H9 (cell line): ENCODE measurements at regions not wholly inside any gene's neighbourhood (a gene's known extent, or its start where the extent isn't known, plus 50 kb on each side); places are given as distances from the start of the nearest gene placed in this dataset.

Experiments
- DNase-seq: peaks from one replicate; pipeline ENCODE4 v3.0.0-alpha.2; 2017
- H2AFZ ChIP-seq: one replicate; pipeline ENCODE4 v1.6.1; 2013; ENCODE audit warnings: mild to moderate bottlenecking, low read length, control low read depth, moderate library complexity
- H2AK5ac ChIP-seq: 2 replicates; pipeline ENCODE4 v1.6.1; 2013; ENCODE audit warnings: low read length, control low read depth, mixed read lengths; ENCODE audit not compliant: insufficient read length
- H2BK120ac ChIP-seq: one replicate; pipeline ENCODE4 v1.6.1; 2013; ENCODE audit warnings: low read depth, mild to moderate bottlenecking, low read length, control low read depth, inconsistent platforms; ENCODE audit not compliant: poor library complexity, severe bottlenecking
- H2BK12ac ChIP-seq: 2 replicates; pipeline ENCODE4 v1.6.1; 2013; ENCODE audit warnings: low read length, control low read depth, mixed read lengths, low read depth; ENCODE audit not compliant: insufficient read length
- H2BK15ac ChIP-seq: 2 replicates; pipeline ENCODE4 v1.6.1; 2013; ENCODE audit warnings: low read depth, low read length, control low read depth
- H2BK20ac ChIP-seq: one replicate; pipeline ENCODE4 v1.6.1; 2013; ENCODE audit warnings: low read depth, mild to moderate bottlenecking, low read length, control low read depth, inconsistent platforms; ENCODE audit not compliant: poor library complexity, severe bottlenecking
- H2BK5ac ChIP-seq: 2 replicates; pipeline ENCODE4 v1.6.1; 2013; ENCODE audit warnings: low read length, control low read depth, mixed read lengths; ENCODE audit not compliant: insufficient read length
- H3K14ac ChIP-seq: 2 replicates; pipeline ENCODE4 v1.6.1; 2013; ENCODE audit warnings: low read length, control low read depth; ENCODE audit not compliant: insufficient read depth
- H3K18ac ChIP-seq: 2 replicates; pipeline ENCODE4 v1.6.1; 2013; ENCODE audit warnings: low read depth, mild to moderate bottlenecking, mixed read lengths, low read length, control low read depth; ENCODE audit not compliant: insufficient read length
- H3K23ac ChIP-seq: 2 replicates; pipeline ENCODE4 v1.6.1; 2013; ENCODE audit warnings: low read length, control low read depth, mixed read lengths, low read depth; ENCODE audit not compliant: insufficient read length
- H3K23me2 ChIP-seq: 2 replicates; pipeline ENCODE4 v1.6.1; 2013; ENCODE audit warnings: low read depth, mild to moderate bottlenecking, mixed read lengths, low read length, control low read depth; ENCODE audit not compliant: insufficient read length, poor library complexity, severe bottlenecking
- H3K27ac ChIP-seq: 2 replicates; pipeline ENCODE4 v1.5.1; 2013; ENCODE audit warnings: low read length, control low read depth, mixed read lengths, low read depth; ENCODE audit not compliant: insufficient read length
- H3K27me3 ChIP-seq: 2 replicates; pipeline ENCODE4 v1.6.1; 2013; ENCODE audit warnings: low read length, control low read depth, inconsistent platforms; ENCODE audit not compliant: insufficient read depth
- H3K4ac ChIP-seq: 2 replicates; pipeline ENCODE4 v1.6.1; 2013; ENCODE audit warnings: low read depth, mild to moderate bottlenecking, control low read depth, inconsistent platforms, low read length, moderate library complexity
- H3K4me1 ChIP-seq: 2 replicates; pipeline ENCODE4 v1.6.1; 2013; ENCODE audit warnings: low read length, control low read depth, inconsistent platforms; ENCODE audit not compliant: insufficient read depth
- H3K4me2 ChIP-seq: 2 replicates; pipeline ENCODE4 v1.6.1; 2013; ENCODE audit warnings: low read length, control low read depth, mixed read lengths; ENCODE audit not compliant: insufficient read length, insufficient read depth
- H3K56ac ChIP-seq: 2 replicates; pipeline ENCODE4 v1.6.1; 2013; ENCODE audit warnings: low read depth, mild to moderate bottlenecking, mixed read lengths, low read length, control low read depth; ENCODE audit not compliant: insufficient read length
- H3K79me1 ChIP-seq: 2 replicates; pipeline ENCODE4 v1.6.1; 2013; ENCODE audit warnings: low read depth, mild to moderate bottlenecking, moderate library complexity, low read length, control low read depth, inconsistent platforms; ENCODE audit not compliant: insufficient read depth, poor library complexity, severe bottlenecking
- H3K79me2 ChIP-seq: 2 replicates; pipeline ENCODE4 v1.6.1; 2013; ENCODE audit warnings: low read length, control low read depth, inconsistent platforms; ENCODE audit not compliant: insufficient read depth
- H3K9ac ChIP-seq: 2 replicates; pipeline ENCODE4 v1.6.1; 2013; ENCODE audit warnings: low read length, control low read depth, mixed read lengths; ENCODE audit not compliant: insufficient read length; ENCODE audit errors: extremely low read depth
- H3K9me3 ChIP-seq: one replicate; pipeline ENCODE4 v1.6.1; 2013; ENCODE audit warnings: low read depth, low read length, inconsistent platforms; ENCODE audit not compliant: control insufficient read depth
- H3T11ph ChIP-seq: one replicate; pipeline ENCODE4 v1.6.1; 2013; ENCODE audit warnings: mild to moderate bottlenecking, low read length, control low read depth, inconsistent platforms
- H4K20me1 ChIP-seq: one replicate; pipeline ENCODE4 v1.6.1; 2013; ENCODE audit not compliant: control insufficient read depth, insufficient read length, insufficient read depth
- H4K5ac ChIP-seq: 2 replicates; pipeline ENCODE4 v1.6.1; 2013; ENCODE audit warnings: low read depth, mild to moderate bottlenecking, mixed read lengths, low read length, control low read depth; ENCODE audit not compliant: insufficient read length
- H4K8ac ChIP-seq: replicated peaks from 2 replicates; pipeline ENCODE4 v1.6.1; 2013; ENCODE audit warnings: low read length, control low read depth, mixed read lengths, low read depth; ENCODE audit not compliant: insufficient read length
- H4K91ac ChIP-seq: 2 replicates; pipeline ENCODE4 v1.6.1; 2013; ENCODE audit warnings: low read depth, mild to moderate bottlenecking, moderate library complexity, mixed read lengths, low read length, control low read depth; ENCODE audit not compliant: insufficient read length
- H3K27ac Mint-ChIP-seq, 3 experiments: 2 replicates in 2 of 3; 3 replicates in 1 of 3; pipeline ENCODE4 v1.8.0; 2020 to 2021; ENCODE audit warnings: mixed read lengths in 3 of 3, mild to moderate bottlenecking in 1 of 3, moderate library complexity in 1 of 3
- H3K27me3 Mint-ChIP-seq: 2 replicates; pipeline ENCODE4 v1.8.0; 2021; ENCODE audit warnings: low read depth, mild to moderate bottlenecking, moderate library complexity, mixed read lengths
- H3K36me3 Mint-ChIP-seq, 3 experiments: 2 replicates in 2 of 3; 3 replicates in 1 of 3; pipeline ENCODE4 v1.8.0; 2020 to 2021; ENCODE audit warnings: low read depth in 3 of 3, mixed read lengths in 3 of 3; ENCODE audit not compliant: insufficient read depth in 1 of 3
- H3K4me1 Mint-ChIP-seq, 2 experiments: 2 replicates each; pipeline ENCODE4 v1.8.0; 2020; ENCODE audit warnings: mixed read lengths in 2 of 2
- H3K4me3 Mint-ChIP-seq, 2 experiments: 2 replicates in 1 of 2; 3 replicates in 1 of 2; pipeline ENCODE4 v1.8.0; 2020 to 2021; ENCODE audit warnings: mild to moderate bottlenecking in 2 of 2, mixed read lengths in 2 of 2, moderate library complexity in 1 of 2
- H3K9me3 Mint-ChIP-seq, 2 experiments: 2 replicates in 1 of 2; 3 replicates in 1 of 2; pipeline ENCODE4 v1.8.0; 2020; ENCODE audit warnings: mild to moderate bottlenecking in 2 of 2, mixed read lengths in 2 of 2, moderate library complexity in 1 of 2
- WGBS: extraction: QIAGEN DNeasy Blood & Tissue Kit; methylation state at CpG from one replicate; pipeline ENCODE4 v1.1.7; 2013; ENCODE audit warnings: missing lambda C conversion rate, low lambda C conversion rate, mixed read lengths; ENCODE audit not compliant: insufficient read length; ENCODE audit errors: extremely low coverage; 5-methylcytosine and 5-hydroxymethylcytosine counted together
- TF ChIP-seq, protein P1 (sequence below): fragments of 200-600 bp; sonication (generic); conservative IDR thresholded peaks from 3 replicates; pipeline ENCODE4 v1.8.0; 2021; ENCODE audit warnings: antibody characterized with exemption, mild to moderate bottlenecking

DNA sequence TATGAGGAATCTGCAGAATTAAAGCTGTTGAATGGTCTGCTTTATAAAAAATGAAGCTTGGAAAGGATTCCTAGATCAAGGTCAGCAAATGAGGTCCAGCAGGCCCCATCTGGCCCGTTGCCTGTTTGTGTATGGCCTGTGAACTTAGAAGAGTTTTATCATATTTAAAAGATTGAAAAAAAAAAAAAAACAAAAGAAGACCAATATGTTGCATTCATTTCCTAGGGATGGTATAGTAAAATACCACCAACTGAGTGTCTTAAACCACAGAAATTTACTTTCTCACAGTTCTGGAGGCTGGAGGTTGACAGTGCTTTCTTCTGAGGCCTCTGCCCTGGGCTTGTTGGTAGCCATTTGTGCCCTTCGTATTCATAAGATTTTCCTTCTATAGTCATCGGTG, 109.2 kb downstream of the PPP1R3A start:
- Histone ChIP-seq H4K91ac (no peak overlapping the region), H4K8ac (no peak overlapping the region), H4K20me1 (no peaks in the 10 kb centered on the region), H4K5ac (no peak overlapping the region), H2BK12ac (no peak overlapping the region), H3K4me2 (no peak overlapping the region), H2AK5ac (no peak overlapping the region), H3K14ac (no peak overlapping the region), H3K27ac (no peak overlapping the region), H3T11ph (no peak overlapping the region), H3K27me3 (no peaks in the 10 kb centered on the region), H3K23ac (no peak overlapping the region), H2BK15ac (no peak overlapping the region), H3K18ac (no peak overlapping the region), H2BK5ac (no peak overlapping the region), H3K9ac (no peak overlapping the region), H3K4ac (no peak overlapping the region), H3K79me1 (no peaks in the 10 kb centered on the region), H2BK20ac (no peak overlapping the region), H2AFZ (no peak overlapping the region), H2BK120ac (no peak overlapping the region), H3K79me2 (no peaks in the 10 kb centered on the region), H3K56ac (no peak overlapping the region), H3K4me1 (no peaks in the 10 kb centered on the region), H3K9me3 (no peaks in the 10 kb centered on the region), H3K23me2 (no peaks in the 10 kb centered on the region)
- Mint-ChIP-seq H3K4me3 (no peak overlapping the region), H3K9me3 (no peaks in the 10 kb centered on the region), H3K27me3 (no peaks in the 10 kb centered on the region), H3K36me3 (no peaks in the 10 kb centered on the region), H3K4me1 (no peaks in the 10 kb centered on the region), H3K27ac (no peak overlapping the region)
- DNase-seq, result no peak
- WGBS, result no CpG with 5 or more reads among the region's 3 CpGs
- TF ChIP-seq, protein P1, sequence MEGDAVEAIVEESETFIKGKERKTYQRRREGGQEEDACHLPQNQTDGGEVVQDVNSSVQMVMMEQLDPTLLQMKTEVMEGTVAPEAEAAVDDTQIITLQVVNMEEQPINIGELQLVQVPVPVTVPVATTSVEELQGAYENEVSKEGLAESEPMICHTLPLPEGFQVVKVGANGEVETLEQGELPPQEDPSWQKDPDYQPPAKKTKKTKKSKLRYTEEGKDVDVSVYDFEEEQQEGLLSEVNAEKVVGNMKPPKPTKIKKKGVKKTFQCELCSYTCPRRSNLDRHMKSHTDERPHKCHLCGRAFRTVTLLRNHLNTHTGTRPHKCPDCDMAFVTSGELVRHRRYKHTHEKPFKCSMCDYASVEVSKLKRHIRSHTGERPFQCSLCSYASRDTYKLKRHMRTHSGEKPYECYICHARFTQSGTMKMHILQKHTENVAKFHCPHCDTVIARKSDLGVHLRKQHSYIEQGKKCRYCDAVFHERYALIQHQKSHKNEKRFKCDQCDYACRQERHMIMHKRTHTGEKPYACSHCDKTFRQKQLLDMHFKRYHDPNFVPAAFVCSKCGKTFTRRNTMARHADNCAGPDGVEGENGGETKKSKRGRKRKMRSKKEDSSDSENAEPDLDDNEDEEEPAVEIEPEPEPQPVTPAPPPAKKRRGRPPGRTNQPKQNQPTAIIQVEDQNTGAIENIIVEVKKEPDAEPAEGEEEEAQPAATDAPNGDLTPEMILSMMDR, result no peak
